SKM-1 treated with dmso at 0.1 percent for 144 hours (cell line): ENCODE measurements at regions not wholly inside any gene's neighbourhood (a gene's known extent, or its start where the extent isn't known, plus 50 kb on each side); places are given as distances from the start of the nearest gene placed in this dataset.

Experiments used
- DNase-seq: peaks from one replicate; lab custom pipeline; 2025; ENCODE audit not compliant: unreplicated experiment; lab: John Stamatoyannopoulos, UW

DNA sequence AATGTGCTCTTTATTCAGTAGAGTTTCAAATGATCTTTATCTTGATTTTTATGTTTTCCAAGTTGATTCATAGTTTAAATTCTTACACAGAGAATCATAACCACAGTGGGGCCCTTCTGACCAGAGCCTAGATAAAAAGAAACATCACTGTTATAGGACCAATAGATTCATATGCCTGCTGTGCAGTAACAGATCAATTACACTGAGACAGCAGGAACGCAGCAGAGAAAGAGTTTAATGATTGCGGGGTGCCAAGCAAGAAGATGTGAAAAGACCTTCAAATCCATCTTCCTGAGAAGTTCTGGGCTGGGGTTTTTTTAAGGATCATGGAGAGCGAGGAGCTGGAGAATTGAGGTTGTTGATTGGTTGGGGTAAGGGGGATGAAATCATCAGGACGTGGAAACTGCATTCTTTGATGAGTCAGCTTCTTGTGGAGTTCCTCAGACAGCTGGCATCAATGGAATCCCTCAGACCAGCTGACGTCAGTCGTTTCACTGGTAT lies 346.6 kb downstream of the TBC1D4 start:
- DNase-seq, result no peak

DNA sequence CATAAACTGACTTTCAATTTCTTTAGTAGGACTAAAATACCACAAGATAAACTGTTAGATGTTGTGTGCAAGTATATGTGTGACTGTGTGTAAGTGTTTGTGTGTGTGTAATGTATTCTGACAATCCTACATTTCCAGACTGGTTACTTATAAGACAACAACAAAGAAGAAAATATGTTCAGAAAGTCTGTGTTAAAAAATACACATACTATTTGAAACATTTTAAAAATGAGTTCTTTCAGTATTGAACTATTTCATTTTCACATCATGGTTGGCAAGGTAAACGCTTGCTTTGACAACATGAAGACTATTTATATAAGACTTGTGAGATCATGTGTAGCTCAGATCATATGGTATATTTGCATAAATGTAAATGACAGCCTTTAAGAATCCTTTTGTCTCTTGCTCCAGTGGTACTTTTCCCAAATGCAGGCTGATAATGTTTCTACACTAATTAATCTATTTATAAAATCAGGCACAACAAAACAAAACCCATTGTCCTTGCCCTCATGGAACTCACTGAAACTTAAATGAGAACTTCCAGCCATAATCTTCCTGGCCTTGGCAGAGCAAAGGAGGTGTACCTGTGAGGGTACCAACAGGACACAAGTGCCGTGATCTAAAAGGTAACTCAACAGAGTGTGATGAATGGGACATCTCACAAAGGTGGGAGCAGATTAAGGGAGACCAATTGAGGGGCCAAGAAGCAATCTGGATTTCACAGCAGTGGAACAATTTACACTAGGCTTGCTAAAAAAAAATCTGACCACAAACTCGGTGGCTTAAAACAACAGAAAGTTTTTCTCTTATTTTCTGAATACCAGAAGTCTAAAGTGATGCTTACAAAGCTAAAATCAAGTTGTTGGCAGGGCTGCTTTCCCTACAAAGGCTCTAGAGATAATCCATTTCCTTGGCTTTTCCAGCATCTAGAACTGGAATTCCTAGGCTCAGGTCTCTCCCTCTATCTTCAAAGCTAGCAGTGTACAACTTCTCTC lies 349.0 kb downstream of the TBC1D4 start:
- no peak for DNase-seq

GRCh38 chr13:75129331-75129730 lies 352.6 kb downstream of the TBC1D4 start:
- DNase-seq, result no peak

GRCh38 chr13:75124415-75124814 lies 357.6 kb downstream of the TBC1D4 start:
- DNase-seq, result no peak

DNA sequence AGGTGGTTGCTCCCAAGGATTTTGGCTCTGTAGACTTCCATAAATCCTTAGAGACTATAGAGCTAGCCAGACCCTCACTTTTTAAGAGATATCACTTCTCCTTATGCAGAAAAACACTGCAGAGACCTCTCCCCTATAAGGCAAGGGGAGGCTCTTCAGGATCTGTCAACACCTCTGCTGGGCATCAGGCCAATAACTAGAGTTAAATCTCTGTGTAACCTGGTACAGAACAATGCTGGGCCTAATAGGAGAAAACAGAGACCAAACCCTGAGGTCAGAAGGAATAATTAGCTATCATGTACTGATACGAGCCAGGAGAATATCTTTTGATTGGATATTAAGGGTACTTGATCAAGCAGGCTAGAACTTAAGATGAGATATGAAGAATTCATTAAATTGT lies 358.5 kb downstream of the TBC1D4 start:
- no peak for DNase-seq

- DNase-seq, result no peak
Measured at GRCh38 chr13:75120085-75120484, 361.9 kb downstream of the TBC1D4 start.

DNA sequence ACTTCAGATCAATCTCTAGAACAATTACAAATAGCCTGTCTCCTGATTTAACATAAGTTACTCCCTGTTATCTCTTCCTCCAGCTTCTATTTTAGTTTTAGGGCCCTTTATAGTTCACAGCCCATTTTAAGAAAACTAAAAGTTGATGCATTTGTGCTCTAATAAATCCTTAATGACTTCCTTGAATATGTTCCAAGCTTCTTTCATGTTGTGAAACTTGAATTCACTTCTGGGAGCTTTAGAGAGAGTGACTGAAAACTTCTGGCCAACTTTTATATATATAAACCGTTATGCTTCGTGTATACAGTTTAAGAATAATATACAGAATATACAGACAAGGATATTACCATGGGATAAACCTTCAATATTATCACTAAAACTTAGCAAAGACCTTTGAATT lies 366.8 kb downstream of the TBC1D4 start:
- no peak for DNase-seq

DNA sequence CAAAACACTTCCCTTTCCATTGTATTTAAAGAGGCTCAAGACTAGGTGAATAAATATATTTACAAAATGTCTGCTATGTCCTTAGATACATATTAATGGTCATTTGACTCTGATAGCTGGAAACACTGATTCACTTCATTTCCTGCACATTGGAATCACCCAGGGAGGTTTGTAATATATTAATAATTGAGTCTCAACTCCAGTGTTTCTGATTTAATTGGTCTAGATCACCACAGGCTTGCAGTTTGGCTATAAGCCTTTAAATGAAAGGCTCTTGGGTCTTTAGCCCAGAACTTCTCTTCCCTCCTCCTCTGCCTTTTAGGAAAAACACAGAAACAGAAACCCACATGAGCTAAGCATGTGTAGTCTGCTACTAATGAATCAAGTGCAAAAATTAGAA lies 378.0 kb downstream of the TBC1D4 start:
- no peak for DNase-seq

DNA sequence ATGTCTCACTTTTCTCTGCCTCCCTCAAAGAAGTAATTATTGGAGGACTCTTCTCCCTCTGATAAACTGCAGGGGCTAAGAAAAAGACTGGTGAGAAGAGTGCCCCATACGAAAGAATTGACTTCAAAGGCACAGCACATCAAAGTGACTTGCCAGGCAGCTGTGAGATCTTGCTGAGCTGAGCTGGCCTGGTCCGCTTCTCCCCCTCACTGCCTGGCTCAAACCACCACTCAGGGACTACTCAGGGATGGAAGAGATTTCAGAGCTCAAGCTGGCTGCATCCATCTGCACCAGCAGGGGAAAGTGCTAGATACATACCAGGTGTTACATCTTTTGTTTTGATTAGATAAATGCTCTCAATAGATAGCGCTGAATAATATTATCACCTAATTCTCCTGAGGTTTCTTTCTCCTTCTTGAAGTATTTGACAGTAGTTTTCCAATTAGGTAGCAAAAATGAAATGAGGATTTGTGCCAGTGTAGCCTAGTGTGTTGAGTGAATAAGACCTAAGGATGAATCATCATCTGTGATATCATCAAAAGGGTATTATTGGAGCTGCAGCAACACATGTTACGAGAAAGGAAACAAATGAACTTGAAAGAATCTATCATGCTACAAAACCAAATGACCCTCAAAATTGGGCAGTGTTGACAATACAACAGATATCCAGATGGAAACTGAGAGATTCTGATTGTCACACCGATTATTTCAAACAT lies 379.8 kb downstream of the TBC1D4 start:
- no peak for DNase-seq

- DNase-seq, result no peak
Measured at GRCh38 chr13:75101348-75101747, 380.6 kb downstream of the TBC1D4 start.

- DNase-seq, result no peak
Measured at GRCh38 chr13:75092143-75092542, 389.8 kb downstream of the TBC1D4 start.

DNA sequence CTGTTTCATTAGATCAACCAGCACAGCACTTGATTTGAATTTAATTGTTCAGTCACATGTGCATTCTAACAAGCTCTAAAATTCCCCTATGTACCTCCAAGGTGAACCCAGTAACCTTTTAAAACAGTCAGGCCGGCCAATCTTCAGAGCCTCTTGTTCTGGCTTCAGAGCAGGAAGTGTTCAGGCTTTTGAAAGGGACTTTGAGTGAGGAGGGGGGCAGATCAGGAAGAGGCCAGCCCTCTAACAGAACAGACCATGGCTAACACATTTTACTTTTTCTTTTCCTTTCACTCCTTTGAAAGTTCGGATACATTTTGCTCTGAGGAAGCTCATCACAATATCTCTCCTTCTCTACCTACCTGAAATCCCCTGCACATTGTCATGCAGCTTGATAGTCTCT lies 390.3 kb downstream of the TBC1D4 start:
- DNase-seq, result no peak

- DNase-seq, result no peak
Measured at GRCh38 chr13:75090872-75091615, 390.9 kb downstream of the TBC1D4 start.

- DNase-seq, result no peak
Measured at GRCh38 chr13:75088915-75089314, 393.1 kb downstream of the TBC1D4 start.

- no peak for DNase-seq
Measured at GRCh38 chr13:75079226-75079625, 402.7 kb downstream of the TBC1D4 start.

DNA sequence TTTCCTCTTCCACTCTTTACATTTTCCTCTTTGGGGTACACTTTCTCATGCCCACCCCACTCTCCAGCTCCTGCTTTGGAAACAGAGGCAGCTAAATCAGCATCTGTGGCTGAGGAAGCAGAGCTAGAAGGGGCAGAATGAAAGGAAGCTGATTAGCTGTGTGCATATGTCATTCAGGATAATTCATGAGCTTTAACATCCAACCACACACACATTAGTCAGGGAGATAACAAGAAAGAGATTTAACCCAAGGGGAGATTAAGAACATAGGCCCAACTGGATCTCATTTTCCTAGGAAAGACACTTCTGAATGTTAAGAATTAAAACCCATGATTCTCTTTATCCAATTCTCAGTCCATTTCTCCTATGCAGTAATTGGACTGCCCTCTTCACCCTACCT lies 405.5 kb downstream of the TBC1D4 start:
- no peak for DNase-seq

GRCh38 chr13:75073786-75074185 lies 408.2 kb downstream of the TBC1D4 start:
- no peak for DNase-seq

GRCh38 chr13:75072891-75073290 lies 409.1 kb downstream of the TBC1D4 start:
- no peak for DNase-seq

- no peak for DNase-seq
Measured at GRCh38 chr13:75072368-75072767, 409.6 kb downstream of the TBC1D4 start.

DNA sequence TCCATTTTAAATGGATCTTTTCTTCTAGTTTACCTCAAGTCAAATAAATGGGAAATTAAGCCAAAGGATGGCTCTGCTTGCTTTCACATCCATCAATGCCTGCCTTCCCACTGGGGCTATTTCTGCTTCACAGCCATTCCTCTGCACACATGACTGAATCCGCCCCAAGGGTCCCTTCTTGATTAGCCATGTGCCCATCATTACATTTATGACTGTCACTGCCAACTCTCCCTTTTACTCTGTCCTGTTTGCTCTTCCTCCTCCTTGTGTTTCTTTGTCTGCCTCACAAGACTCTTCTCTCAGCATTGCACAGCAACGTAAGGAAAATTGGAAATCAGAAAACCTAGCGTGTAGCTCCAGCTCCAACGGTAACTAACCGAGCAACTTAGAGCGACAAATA lies 410.2 kb downstream of the TBC1D4 start:
- no peak for DNase-seq

GRCh38 chr13:75071395-75071794 lies 410.6 kb downstream of the TBC1D4 start:
- no peak for DNase-seq
